GM12878 (cell line): ENCODE measurements at regions not wholly inside any gene's neighbourhood (a gene's known extent, or its start where the extent isn't known, plus 50 kb on each side); places are given as distances from the start of the nearest gene placed in this dataset.

Experiments
- ATAC-seq: fragments of 200-7000 bp; cut with Tn5 transposase; 3 replicates; pipeline ENCODE4 v1.9.1; 2020; ENCODE audit warnings: mild to moderate bottlenecking, moderate library complexity
- BruUV-seq: library from RNA; stranded (reverse); fragments of 400-500 nt; replicated peaks from 2 replicates; lab custom pipeline; 2021; lab: Mats Ljungman, UMichigan
- CTCF ChIA-PET: fragments of 300-600 bp; sonication (Branson Sonifier 250); formaldehyde crosslinking; extraction: SDS; loops from one replicate; lab custom pipeline; 2021; ENCODE audit warnings: inconsistent platforms; lab: Yijun Ruan, JAX
- POLR2A ChIA-PET: fragments of 350-600 bp; formaldehyde crosslinking; extraction: SDS; loops from one replicate; lab custom pipeline; 2021; ENCODE audit warnings: inconsistent platforms; lab: Charles Lee
- RAD21 ChIA-PET: fragments of 300-600 bp; sonication (Branson Sonifier 250); formaldehyde crosslinking; loops from one replicate; lab custom pipeline; 2023; ENCODE audit warnings: antibody characterized with exemption; ENCODE audit not compliant: unreplicated experiment; lab: Charles Lee
- SMC1A ChIA-PET: fragments of 300-600 bp; sonication (Branson Sonifier 250); formaldehyde crosslinking; loops from one replicate; lab custom pipeline; 2023; ENCODE audit not compliant: unreplicated experiment, uncharacterized antibody; lab: Charles Lee
- DNase-seq: peaks from one replicate; pipeline ENCODE4 v3.0.0-alpha.2; 2011; ENCODE audit warnings: low read depth, low spot score
- FAIRE-seq: peaks from 3 replicates; lab custom pipeline; 2011; peaks lifted over from hg19 to GRCh38; lab: Jason Lieb, UNC
- H2AFZ ChIP-seq: 2 replicates; pipeline ENCODE4 v1.6.0; 2011; ENCODE audit warnings: low read depth, low read length, control low read depth; ENCODE audit not compliant: control insufficient read depth
- H3K27ac ChIP-seq: 2 replicates; pipeline ENCODE4 v1.5.1; 2011; ENCODE audit warnings: control low read depth; ENCODE audit not compliant: control insufficient read depth, insufficient read depth
- H3K27me3 ChIP-seq, 2 experiments: replicated peaks in 1 of 2; 2 replicates each; pipeline versions ENCODE4 v1.6.0 to v1.6.1; 2011; ENCODE audit warnings: low read length in 1 of 2; ENCODE audit not compliant: control insufficient read depth in 2 of 2, insufficient read depth in 2 of 2
- H3K36me3 ChIP-seq, 2 experiments: 2 replicates each; pipeline ENCODE4 v1.5.1; 2011; ENCODE audit warnings: low read length in 1 of 2; ENCODE audit not compliant: control insufficient read depth in 2 of 2, insufficient read depth in 2 of 2
- H3K4me1 ChIP-seq: 2 replicates; pipeline ENCODE4 v1.6.1; 2011; ENCODE audit warnings: mild to moderate bottlenecking, low read length, moderate library complexity, mixed read lengths; ENCODE audit not compliant: control insufficient read depth, insufficient read depth
- H3K4me2 ChIP-seq: 2 replicates; pipeline ENCODE4 v1.6.0; 2011; ENCODE audit warnings: control low read depth; ENCODE audit not compliant: control insufficient read depth, insufficient read depth
- H3K4me3 ChIP-seq: fragments of 200-600 bp; sonication (generic); 2 replicates; pipeline ENCODE4 v1.5.1; 2016
- H3K79me2 ChIP-seq: 2 replicates; pipeline ENCODE4 v1.6.0; 2011; ENCODE audit warnings: low read length; ENCODE audit not compliant: control insufficient read depth, insufficient read depth
- H3K9ac ChIP-seq: 2 replicates; pipeline ENCODE4 v1.8.0; 2011; ENCODE audit warnings: low read length, control low read depth, mixed read lengths; ENCODE audit not compliant: control insufficient read depth, insufficient read depth
- H3K9me3 ChIP-seq: replicated peaks from 3 replicates; pipeline ENCODE4 v1.5.1; 2011; ENCODE audit warnings: mild to moderate bottlenecking, low read length; ENCODE audit not compliant: control insufficient read depth, insufficient read depth
- H4K20me1 ChIP-seq: 2 replicates; pipeline ENCODE4 v1.6.0; 2011; ENCODE audit not compliant: control insufficient read depth, insufficient read depth
- BACH1 ChIP-seq: fragments of 450-650 bp; IDR thresholded peaks from 2 replicates; pipeline ENCODE4 v1.6.1; 2017; ENCODE audit warnings: mild to moderate bottlenecking, borderline replicate concordance
- CEBPB ChIP-seq, 2 experiments: fragments of 150-350 bp in 1 of 2; IDR thresholded peaks; 2 replicates each; pipeline ENCODE4 v1.6.1; 2012 to 2014; ENCODE audit warnings: low read depth in 2 of 2, low read length in 2 of 2, borderline replicate concordance in 1 of 2, inconsistent platforms in 1 of 2
- EGR1 ChIP-seq, 2 experiments: IDR thresholded peaks; 1 replicate in 1 of 2; 2 replicates in 1 of 2; pipeline ENCODE4 v1.6.1; 2011 to 2012; ENCODE audit warnings: low read depth in 2 of 2, low read length in 2 of 2, borderline replicate concordance in 1 of 2, mild to moderate bottlenecking in 1 of 2, moderate library complexity in 1 of 2
- FOS ChIP-seq: IDR thresholded peaks from 3 replicates; pipeline ENCODE4 v1.6.1; 2011; ENCODE audit warnings: borderline replicate concordance; ENCODE audit not compliant: insufficient read length; ENCODE audit errors: extremely low read depth
- FOXM1 ChIP-seq: IDR thresholded peaks from 2 replicates; pipeline ENCODE4 v1.6.1; 2012; ENCODE audit warnings: low read depth, mild to moderate bottlenecking, inconsistent platforms, low read length, moderate library complexity
- HDGF ChIP-seq: fragments of 450-650 bp; IDR thresholded peaks from 2 replicates; pipeline ENCODE4 v1.6.1; 2016; ENCODE audit warnings: antibody characterized with exemption
- POLR2AphosphoS5 ChIP-seq: IDR thresholded peaks from 2 replicates; pipeline ENCODE4 v1.6.1; 2011; ENCODE audit warnings: mild to moderate bottlenecking, low read length, inconsistent platforms
- TCF12 ChIP-seq: IDR thresholded peaks from 2 replicates; pipeline ENCODE4 v1.6.1; 2011; ENCODE audit warnings: low read depth, mild to moderate bottlenecking, low read length
- TCF3 ChIP-seq: IDR thresholded peaks from 2 replicates; pipeline ENCODE4 v1.6.1; 2012; ENCODE audit warnings: low read depth, mild to moderate bottlenecking, low read length, borderline replicate concordance; ENCODE audit not compliant: insufficient read depth
- WRNIP1 ChIP-seq: IDR thresholded peaks from 2 replicates; pipeline ENCODE4 v1.6.1; 2011; ENCODE audit warnings: low read depth, low read length, improper control_type of control experiment, borderline replicate concordance
- ZNF217 ChIP-seq: fragments of 450-650 bp; IDR thresholded peaks from 2 replicates; pipeline ENCODE4 v1.6.1; 2017; ENCODE audit warnings: antibody characterized with exemption, mild to moderate bottlenecking
- WGBS: methylation state at CpG from one replicate; pipeline ENCODE4 v1.1.6; 2016; ENCODE audit warnings: low lambda C conversion rate; ENCODE audit not compliant: insufficient replicate concordance, insufficient coverage; ENCODE audit errors: missing lambda C conversion rate; 5-methylcytosine and 5-hydroxymethylcytosine counted together
- in situ Hi-C: fragments of 300-500 bp; cut with MboI; formaldehyde crosslinking; loops from 9 replicates; pipeline ENCODE4 v1.14.3; 2018; ENCODE audit warnings: mixed read lengths
- intact Hi-C: fragments of 100-400 bp; cut with micrococcal nuclease; formaldehyde crosslinking; loops from one replicate; pipeline ENCODE4 v1.14.2; 2022; ENCODE audit not compliant: unreplicated experiment
- TF ChIP-seq, protein P1 (sequence below): IDR thresholded peaks from 2 replicates; pipeline ENCODE4 v1.6.1; 2011; ENCODE audit warnings: low read depth, low read length, improper control_type of control experiment, borderline replicate concordance
- TF ChIP-seq, protein P2 (sequence below): IDR thresholded peaks from 2 replicates; pipeline ENCODE4 v1.6.1; 2012; ENCODE audit warnings: improper control_type of control experiment, low read depth, low read length; ENCODE audit not compliant: insufficient replicate concordance
- TF ChIP-seq, protein P3 (sequence below): fragments of 150-350 bp; IDR thresholded peaks from 2 replicates; pipeline ENCODE4 v1.6.1; 2014; ENCODE audit warnings: mild to moderate bottlenecking, low read depth, low read length
- TF ChIP-seq, protein P4 (sequence below): fragments of 450-650 bp; IDR thresholded peaks from 2 replicates; pipeline ENCODE4 v1.6.1; 2014; ENCODE audit warnings: mild to moderate bottlenecking

DNA sequence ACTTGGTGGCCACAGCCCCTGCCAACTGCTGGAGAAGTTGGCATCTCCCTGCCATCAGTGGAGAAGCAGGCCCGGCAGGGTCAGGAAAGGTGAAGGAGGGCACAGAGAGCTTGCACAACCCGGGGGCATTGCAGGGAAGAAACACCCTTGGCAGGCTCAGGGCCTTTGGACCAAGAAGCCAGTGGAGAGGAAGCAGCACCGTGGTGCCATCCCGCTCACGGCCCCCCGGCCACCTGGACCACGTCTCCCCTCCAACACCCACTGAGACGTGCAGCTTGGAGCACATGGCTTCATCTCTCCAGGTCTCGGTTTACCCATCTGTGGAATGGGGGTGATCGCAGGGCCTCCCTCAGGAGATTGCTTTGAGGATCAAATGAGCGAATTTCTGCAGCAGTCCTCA lies 158.1 kb downstream of the RBFOX3 start:
- Histone ChIP-seq H3K4me3 (no peak overlapping the region), H3K9ac (no peak overlapping the region), H3K9me3 (no peaks in the 10 kb centered on the region; the same call in 2 of the 3 replicates), H2AFZ (no peak overlapping the region), H3K27ac (no peak overlapping the region), H3K4me1 (no peaks in the 10 kb centered on the region), H3K36me3 (no peaks in the 10 kb centered on the region), H3K27me3 (no peaks in the 10 kb centered on the region), H3K4me2 (no peak overlapping the region), H4K20me1 (no peaks in the 10 kb centered on the region), H3K79me2 (no peaks in the 10 kb centered on the region)
- 5% methylated on average over 11 of the region's 11 CpGs for WGBS
- BruUV-seq = no TSS peak
- ATAC-seq (no peak), DNase-seq (no peak), FAIRE-seq (no peak)
- ChIA-PET RAD21 (no interaction called here), SMC1A (no interaction called here), POLR2A (no interaction called here), CTCF (no interaction called here)
- in situ Hi-C loops (no loop called here), intact Hi-C loops (no loop called here)
- TF ChIP-seq CEBPB (IDR thresholded peaks at IDR 0.05; ENCODE audit: borderline replicate concordance in 1 of 2, low read depth in 2 of 2, low read length in 2 of 2) (no peak), TCF12 (no peak), POLR2AphosphoS5 (no peak), BACH1 (no peak), FOXM1 (no peak), ZNF217 (no peak), EGR1 (IDR thresholded peaks at IDR 0.05; ENCODE audit: borderline replicate concordance in 1 of 2, low read depth in 2 of 2, low read length in 2 of 2) (no peak), TCF3 (no peak), FOS (no peak), HDGF (no peak), WRNIP1 (no peak)
- TF ChIP-seq, protein P1, sequence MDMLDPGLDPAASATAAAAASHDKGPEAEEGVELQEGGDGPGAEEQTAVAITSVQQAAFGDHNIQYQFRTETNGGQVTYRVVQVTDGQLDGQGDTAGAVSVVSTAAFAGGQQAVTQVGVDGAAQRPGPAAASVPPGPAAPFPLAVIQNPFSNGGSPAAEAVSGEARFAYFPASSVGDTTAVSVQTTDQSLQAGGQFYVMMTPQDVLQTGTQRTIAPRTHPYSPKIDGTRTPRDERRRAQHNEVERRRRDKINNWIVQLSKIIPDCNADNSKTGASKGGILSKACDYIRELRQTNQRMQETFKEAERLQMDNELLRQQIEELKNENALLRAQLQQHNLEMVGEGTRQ = no peak
- TF ChIP-seq, protein P2, sequence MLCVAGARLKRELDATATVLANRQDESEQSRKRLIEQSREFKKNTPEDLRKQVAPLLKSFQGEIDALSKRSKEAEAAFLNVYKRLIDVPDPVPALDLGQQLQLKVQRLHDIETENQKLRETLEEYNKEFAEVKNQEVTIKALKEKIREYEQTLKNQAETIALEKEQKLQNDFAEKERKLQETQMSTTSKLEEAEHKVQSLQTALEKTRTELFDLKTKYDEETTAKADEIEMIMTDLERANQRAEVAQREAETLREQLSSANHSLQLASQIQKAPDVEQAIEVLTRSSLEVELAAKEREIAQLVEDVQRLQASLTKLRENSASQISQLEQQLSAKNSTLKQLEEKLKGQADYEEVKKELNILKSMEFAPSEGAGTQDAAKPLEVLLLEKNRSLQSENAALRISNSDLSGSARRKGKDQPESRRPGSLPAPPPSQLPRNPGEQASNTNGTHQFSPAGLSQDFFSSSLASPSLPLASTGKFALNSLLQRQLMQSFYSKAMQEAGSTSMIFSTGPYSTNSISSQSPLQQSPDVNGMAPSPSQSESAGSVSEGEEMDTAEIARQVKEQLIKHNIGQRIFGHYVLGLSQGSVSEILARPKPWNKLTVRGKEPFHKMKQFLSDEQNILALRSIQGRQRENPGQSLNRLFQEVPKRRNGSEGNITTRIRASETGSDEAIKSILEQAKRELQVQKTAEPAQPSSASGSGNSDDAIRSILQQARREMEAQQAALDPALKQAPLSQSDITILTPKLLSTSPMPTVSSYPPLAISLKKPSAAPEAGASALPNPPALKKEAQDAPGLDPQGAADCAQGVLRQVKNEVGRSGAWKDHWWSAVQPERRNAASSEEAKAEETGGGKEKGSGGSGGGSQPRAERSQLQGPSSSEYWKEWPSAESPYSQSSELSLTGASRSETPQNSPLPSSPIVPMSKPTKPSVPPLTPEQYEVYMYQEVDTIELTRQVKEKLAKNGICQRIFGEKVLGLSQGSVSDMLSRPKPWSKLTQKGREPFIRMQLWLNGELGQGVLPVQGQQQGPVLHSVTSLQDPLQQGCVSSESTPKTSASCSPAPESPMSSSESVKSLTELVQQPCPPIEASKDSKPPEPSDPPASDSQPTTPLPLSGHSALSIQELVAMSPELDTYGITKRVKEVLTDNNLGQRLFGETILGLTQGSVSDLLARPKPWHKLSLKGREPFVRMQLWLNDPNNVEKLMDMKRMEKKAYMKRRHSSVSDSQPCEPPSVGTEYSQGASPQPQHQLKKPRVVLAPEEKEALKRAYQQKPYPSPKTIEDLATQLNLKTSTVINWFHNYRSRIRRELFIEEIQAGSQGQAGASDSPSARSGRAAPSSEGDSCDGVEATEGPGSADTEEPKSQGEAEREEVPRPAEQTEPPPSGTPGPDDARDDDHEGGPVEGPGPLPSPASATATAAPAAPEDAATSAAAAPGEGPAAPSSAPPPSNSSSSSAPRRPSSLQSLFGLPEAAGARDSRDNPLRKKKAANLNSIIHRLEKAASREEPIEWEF = no peak
- TF ChIP-seq, protein P3, sequence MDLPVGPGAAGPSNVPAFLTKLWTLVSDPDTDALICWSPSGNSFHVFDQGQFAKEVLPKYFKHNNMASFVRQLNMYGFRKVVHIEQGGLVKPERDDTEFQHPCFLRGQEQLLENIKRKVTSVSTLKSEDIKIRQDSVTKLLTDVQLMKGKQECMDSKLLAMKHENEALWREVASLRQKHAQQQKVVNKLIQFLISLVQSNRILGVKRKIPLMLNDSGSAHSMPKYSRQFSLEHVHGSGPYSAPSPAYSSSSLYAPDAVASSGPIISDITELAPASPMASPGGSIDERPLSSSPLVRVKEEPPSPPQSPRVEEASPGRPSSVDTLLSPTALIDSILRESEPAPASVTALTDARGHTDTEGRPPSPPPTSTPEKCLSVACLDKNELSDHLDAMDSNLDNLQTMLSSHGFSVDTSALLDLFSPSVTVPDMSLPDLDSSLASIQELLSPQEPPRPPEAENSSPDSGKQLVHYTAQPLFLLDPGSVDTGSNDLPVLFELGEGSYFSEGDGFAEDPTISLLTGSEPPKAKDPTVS = no peak
- TF ChIP-seq, protein P4, sequence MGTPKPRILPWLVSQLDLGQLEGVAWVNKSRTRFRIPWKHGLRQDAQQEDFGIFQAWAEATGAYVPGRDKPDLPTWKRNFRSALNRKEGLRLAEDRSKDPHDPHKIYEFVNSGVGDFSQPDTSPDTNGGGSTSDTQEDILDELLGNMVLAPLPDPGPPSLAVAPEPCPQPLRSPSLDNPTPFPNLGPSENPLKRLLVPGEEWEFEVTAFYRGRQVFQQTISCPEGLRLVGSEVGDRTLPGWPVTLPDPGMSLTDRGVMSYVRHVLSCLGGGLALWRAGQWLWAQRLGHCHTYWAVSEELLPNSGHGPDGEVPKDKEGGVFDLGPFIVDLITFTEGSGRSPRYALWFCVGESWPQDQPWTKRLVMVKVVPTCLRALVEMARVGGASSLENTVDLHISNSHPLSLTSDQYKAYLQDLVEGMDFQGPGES = no peak
